HG03196 (cell line): ENCODE measurements at regions not wholly inside any gene's neighbourhood (a gene's known extent, or its start where the extent isn't known, plus 50 kb on each side); places are given as distances from the start of the nearest gene placed in this dataset.
"Not testable (repeated sequence)": the region's sequence is repeated elsewhere in the genome, so short reads cannot be mapped to it uniquely, and the experiment has no call there.

Experiments used
- ATAC-seq: cut with Tn5 transposase; IDR thresholded peaks from one replicate; pipeline ENCODE4 v1.9.1; 2021; ENCODE audit not compliant: unreplicated experiment

DNA sequence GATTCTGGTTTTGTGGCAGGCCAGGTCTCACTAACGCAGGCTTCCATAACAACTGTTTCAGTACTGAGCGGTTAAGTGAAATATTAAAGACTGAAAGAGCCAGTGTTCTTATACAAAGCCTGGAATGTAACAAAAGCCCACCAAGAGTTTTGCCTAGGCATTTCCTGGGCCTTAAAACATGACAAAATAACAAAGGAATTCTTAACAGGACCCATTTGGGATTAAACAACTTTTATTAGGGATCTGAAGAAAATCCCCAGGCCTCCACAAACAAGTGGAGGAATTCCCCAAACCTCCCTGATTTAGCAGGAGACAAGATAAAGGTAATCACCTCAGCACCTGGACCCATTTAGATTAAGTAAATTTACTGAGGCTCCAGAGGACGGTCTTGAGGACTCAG lies 799.7 kb upstream of the SPRY2 start:
- ATAC-seq = no peak

DNA sequence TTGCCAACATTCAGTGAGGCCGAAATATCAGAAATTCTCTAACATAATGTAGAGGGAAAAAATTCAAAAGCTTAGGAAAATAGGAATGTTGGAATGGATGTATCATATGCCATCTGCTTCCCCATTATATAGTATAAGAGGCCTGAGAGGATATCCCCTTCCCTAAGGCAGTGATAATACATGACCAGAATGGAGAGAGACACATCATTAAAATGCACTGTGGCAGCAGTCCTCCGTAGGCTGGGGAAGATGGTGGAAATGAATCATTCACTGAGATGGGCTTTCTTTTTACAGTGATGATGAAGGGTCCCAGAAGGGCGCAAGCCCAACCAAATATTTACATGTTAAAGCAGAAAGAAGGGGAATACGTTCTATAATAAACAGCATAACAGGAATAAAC lies 799.1 kb upstream of the SPRY2 start:
- no peak for ATAC-seq

DNA sequence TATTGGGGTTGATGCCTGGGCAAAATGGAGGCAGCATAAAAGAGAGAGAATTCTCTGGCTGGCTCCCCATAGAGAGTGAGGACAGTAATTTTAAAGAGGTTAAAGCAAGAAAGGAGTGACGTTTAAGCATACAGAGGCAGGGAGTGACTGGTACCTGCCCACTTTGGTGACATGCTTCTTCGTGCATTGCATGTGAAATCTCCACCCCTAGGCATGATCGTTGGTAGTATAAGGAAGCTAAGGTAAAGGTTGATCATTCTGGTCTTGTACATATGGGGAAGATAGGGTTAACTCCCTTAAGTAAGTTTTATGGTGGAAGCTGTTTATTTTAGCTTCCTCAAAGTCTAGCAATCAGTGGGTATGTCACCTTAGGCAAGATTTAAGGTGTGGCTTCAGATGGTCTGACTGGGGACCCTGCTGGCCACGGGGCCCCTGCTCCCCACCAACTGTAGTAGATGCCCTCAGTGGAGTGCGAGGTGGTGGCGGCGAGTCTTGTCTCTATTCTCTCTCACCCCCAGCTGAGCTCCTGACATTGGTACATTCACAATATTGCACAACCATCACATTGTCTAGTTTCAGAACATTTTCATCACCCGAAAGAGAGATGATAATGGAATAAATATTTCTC lies 797.5 kb upstream of the SPRY2 start:
- no peak for ATAC-seq

DNA sequence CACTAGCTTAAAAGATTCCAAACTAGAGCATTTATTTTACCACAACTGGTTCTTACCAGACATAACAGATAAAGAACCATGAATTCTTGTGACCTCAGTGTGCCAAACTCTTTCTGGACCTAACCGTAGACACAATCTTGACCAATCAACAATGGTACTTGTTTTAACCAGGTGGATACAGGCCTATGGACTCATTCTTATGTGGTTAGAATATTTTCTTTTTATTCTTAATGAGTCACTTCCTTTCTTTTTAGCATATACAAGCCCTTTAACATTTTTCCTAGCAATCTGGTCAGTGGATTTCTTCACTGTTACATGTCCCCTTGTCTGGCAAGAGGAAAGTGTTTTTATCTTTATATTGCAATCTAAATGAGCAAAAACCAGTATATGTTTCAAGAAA lies 792.1 kb upstream of the SPRY2 start:
- ATAC-seq = no peak

DNA sequence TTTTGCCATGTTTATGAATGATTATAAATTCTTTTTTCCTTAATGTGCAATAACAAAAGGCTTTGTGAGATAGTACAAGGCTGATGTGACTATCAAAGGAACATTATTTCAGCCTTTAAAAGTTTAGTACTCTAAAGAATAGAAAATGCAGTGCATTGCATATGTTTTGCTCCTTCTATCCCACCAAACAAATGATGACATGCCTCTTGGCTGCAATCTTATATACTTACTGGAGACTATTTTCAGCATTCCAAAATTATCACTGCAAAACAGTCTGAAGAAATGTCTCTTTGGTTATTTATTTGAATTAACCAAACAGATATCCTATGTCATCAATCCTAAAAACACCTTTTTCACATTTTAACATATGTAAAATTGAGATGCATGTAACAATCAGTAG lies 776.5 kb upstream of the SPRY2 start:
- ATAC-seq = no peak

DNA sequence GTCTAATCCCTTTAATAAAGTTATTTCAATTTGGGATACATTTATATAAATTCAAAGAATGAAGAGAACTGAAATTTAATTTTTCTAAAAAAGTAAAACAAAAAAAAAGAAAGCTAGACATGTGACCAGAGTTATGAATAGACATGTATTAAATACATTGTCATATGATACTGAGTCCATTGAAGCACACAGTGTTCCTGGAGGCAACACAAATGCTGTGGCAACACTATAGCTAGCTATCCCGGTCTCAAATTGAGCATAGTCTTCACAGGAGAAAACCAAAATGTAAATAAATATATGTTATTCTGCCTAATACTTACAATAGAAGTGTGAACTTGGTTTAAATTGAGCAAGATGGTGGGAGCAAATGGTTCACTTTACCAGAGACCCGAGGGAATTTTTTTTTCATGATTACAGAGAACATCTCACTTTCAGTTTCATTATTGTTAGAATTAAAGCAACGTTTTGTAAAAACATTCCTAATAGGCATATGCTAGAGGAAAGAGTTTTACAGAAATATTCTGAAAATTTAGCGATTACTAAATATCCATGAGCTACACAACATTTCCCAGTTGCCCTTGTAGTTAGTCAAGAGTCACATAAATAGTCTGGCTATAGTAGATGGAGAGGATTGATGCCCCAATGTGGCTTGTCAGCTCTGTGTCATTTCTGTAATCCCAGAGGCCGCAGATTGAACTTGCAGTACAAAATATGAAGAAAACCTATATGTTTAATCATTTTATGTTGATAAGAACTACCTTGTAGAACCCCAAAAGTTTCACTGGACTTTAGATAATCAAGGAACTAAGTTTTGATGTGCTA lies 775.7 kb upstream of the SPRY2 start:
- no peak for ATAC-seq

DNA sequence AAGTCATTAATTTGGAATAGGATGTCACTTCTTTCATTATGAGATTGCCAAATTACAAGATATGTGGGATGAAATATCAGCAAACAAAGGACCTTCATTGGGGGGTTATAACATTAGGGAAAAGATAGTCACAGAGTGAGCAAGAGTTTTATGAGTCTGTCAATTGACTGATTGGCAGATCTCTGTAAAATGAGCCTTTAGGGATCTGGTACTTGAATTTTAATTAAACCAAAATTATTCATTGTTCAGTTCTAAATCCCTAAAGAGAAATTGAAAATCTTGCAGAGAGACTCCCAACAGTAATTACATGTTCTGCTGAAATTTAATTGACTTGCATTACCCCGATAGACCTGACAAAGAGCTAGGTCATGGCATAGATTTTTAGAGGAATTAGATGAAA lies 768.1 kb upstream of the SPRY2 start:
- no peak for ATAC-seq

DNA sequence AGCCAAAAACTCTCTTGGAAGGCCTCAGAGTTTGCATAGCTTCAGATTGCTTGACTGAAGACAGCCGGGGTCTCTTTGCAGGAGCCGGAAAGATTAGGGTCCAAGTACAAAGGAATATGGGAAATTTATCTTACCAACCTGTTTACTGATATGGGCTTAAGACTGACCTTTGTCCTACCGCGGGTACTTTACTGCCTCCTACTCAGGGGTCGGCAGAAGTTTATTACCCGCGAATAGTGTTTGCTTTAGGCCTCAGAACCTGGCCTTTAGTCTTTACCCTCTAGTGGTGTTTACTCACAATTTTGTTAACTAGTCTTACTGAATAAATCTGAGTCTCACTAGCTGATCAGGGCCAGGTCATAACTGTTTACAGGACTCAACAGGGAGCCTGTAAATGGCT lies 765.4 kb upstream of the SPRY2 start:
- no peak for ATAC-seq

DNA sequence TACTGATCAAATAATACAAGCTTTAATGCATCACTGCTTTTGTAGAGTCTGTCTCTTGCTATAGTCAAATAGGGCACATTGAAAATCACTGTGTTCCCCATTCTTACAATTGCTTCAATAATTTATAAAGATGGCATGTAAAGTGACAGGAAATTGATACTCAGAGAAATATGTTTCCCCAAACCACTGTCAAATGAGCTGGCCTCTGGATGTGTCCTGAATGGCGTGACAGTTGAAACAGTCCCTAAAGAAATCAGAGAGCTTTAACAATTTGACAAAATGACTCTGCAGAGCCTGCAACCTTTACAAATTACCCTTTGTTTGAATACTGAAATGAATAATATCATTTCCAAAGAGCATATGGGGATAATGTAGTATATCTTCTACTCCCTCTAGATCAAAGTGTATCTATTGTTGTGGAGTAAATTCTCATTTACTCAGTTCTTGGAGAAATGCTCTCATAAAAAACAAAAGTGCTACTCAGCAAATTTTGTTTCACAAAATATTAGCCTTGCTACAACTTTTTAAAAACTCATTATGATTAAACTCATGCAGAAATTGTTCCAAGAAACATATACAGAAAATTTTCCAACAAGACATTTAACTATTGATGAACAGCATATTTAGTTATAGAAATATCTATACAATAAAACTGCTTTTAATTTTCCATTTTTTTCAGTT lies 763.2 kb upstream of the SPRY2 start:
- no peak for ATAC-seq

DNA sequence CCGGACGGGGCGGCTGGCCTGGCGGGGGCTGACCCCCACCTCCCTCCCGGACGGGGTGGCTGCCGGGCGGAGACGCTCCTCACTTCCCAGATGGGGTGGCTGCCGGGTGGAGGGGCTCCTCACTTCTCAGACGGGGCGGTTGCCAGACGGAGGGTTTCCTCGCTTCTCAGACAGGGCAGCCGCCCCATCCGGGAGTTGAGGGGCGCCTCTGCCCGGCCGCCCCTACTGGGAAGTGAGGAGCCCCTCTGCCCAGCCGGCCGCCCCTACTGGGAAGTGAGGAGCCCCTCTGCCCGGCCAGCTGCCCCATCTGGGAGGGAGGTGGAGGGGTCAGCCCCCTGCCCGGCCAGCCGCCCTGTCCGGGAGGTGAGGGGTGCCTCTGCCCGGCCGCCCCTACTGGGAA lies 761.1 kb upstream of the SPRY2 start:
- not testable (repeated sequence) for ATAC-seq

DNA sequence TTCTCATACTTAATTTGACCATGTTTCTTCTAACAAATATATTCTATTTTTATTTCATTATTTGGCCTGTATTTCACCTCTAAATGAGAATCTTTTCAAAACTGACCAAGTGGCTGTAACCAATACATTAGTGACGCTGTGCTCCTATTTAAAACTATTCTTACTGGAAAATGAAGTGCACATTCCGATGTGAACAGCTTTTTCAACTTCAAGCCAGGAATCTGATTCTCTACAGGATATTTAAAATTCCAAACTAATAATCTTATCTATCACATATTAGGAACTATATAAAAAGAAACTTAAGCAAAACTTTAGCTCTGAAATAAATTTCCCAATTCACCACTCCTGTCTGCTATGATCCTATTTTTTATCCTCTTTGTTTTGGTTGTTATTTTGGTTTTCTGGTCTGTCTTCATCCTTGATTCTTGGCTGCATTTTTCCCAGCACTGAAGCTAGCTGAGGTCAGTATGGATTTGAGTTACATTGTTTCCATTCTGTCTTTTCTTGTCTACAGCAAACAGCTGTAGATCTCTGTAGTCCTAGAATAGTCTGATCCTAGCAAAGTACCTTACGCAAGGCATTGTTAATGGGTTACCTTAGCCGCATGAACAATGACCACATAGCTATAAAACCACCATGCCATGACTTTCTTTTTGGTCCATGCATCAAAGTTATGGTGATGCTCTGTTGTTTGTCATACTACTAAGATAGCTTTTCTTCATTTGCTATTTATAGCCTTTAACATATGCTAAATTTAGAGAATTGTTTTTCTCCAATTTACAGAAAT lies 748.6 kb upstream of the SPRY2 start:
- no peak for ATAC-seq

DNA sequence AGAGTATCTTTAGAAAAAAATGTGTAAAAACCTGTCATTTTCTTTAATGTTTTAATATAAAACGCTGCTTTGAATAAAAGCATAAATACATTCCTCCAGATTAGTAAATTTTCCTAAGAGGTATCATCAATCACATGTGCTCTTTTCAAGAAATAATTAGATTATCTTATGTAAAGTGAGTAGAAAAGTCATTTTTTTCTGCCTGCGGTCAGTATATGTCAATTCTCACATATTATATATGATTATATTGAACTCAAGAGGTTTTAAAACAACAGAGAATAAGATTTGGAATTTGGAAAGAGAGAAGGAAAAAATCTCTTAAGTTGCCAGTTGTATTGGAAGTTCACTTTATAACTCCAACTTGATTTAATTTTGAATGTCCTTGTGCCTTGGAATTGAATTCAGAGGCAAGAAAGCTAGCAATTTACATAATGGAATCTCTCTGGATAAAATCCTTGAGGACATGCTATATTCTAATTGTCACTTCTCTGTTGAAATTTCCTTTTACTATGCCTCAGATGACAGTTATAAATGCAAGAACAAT lies 740.1 kb upstream of the SPRY2 start:
- no peak for ATAC-seq

DNA sequence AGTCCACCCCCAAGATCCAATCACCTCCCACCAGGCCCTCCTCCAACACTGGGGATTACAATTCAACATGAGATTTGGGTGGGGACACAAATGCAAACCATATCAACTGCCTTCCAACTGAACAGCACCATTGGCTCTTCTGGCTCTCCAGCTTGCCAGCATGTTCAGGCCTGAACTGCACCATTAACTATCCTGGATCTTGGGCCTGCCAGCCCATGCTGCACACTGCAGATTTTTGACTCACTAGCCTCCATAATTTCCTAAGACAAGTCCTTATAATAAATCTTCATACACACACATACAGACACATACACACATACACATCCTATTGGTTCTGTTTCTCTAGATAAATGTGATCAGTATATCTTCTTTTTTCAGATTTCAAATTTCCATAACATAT lies 737.1 kb upstream of the SPRY2 start:
- no peak for ATAC-seq

DNA sequence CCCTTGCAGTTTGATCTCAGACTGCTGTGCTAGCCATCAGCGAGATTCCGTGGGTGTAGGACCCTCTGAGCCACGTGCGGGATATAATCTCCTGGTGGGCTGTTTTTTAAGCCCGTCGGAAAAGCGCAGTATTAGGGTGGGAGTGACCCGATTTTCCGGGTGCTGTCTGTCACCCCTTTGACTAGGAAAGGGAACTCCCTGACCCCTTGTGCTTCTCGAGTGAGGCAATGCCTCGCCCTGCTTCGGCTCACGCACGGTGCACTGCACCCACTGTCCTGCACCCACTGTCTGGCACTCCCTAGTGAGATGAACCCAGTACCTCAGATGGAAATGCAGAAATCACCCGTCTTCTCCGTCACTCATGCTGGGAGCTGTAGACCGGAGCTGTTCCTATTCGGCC lies 728.9 kb upstream of the SPRY2 start:
- not testable (repeated sequence) for ATAC-seq

DNA sequence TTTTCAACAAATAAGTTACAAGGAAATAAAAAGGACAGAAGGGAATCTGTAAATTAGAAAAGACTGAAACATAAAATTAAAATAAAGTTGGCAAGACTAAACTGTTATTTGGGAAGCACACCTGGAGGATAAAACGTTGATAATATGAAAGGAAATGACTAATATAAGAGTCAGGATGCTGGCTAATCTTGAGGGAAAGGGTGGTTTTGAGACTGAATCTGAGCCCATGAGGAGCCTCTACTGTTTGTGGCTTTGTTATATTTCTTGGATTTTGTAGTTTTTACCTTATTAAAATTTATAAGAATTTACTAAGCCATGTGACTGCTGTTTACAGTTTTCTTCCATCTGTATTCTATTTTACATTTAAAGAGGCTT lies 718.0 kb upstream of the SPRY2 start:
- ATAC-seq = no peak

DNA sequence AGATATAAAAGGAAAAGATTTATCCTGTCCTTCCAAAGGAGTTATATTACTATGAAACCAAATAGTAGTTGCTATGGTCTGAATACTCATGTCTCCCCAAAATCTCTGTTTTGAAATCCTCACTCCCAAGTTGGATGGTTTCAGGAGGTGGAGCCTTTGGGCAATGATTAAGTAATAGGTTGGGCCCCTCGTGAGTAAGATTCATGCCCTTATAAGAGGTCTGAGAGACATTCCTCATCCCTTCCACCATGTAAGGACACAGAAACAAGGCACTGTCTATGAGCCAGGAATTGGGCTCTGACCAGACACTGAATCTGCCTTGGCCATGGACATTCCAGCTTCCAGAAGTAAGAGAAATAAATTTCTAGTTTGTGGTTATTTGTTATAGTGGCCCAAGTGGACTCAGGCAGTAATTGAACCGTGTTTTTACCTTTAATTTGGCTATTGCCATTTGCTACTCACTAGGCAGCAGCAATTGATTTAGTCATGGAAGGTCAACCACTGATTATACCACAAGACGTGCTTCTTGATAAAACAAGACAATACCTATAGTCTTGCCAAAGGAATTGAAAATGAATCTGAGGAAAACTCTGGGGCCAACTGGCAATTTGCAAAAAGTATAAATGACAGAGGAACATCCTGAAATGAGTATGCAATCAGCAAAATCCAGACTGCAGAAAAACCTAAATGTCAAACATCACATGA lies 717.4 kb upstream of the SPRY2 start:
- no peak for ATAC-seq

DNA sequence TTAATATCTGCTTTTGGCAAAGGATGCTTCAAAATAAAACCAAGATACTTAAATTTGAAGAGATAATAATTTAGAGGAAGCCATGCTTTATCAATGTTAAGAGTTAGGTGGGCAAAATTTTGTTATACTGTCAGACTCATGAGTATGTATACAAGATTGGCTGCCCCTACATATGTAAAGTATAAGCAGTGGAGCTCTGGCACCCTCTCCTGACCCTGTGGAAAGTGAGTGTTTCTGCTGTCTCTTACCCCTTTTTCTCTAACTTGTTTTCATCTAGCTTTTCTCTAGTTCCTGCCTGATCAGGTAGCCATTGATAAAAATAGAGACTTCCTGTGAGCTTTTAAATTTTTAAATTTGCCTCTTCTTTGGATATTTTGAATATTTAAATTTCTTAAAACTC lies 710.9 kb upstream of the SPRY2 start:
- no peak for ATAC-seq

DNA sequence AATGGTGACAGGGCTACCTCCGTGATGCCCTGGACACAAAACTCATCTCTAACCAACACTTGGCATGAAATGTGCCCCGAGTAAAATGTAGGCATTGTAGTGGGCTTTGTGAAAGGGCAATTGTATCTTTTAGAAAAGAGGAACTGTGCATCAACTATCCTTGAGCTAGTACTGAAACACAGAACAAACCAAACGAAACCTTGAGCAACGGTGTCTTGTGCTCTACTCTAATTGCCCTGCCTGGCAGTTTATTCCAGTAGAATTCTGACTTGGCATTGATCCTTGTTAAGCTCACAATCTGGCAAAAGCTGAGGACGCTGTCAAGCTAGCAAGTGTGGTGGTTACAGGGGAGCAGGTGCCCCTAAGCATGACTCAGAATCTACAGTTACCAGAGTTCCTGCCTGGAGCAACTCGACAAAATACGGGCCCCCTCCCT lies 707.1 kb upstream of the SPRY2 start:
- ATAC-seq = no peak

DNA sequence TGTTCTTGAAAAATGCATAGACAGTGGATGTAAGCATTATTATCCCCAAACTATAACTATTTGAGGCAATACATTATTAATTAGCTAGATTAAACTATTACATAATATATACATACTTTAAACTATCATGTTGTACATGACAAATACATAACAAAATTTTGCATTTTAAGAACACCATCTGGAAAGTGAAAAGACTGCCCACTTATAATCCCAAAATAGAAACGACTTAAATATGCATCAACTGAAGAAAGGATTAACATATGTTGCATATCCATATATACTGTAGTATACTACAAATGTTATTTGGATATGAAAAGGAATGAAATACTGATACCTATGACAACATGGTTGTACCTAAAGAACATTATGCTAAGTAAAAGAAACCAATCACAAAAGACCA lies 700.8 kb upstream of the SPRY2 start:
- ATAC-seq = no peak

DNA sequence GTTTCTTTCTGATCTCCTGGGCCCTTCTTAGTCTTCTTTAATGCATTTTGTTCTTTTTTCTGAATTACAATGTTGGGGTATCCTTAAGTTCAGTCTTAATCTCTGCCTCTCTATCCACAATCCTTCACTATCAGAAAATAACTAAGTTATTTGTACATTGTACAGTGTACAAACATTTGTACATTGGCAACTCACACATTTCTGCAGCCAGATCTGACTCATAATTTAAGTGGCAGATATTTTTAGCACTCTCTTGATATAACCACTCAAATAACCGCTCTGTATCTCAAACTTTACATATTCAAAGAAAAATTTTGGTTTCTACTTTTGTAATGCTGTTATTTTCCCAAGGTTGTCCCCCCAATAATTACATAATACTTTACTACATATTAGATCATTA lies 691.1 kb upstream of the SPRY2 start:
- ATAC-seq = no peak

DNA sequence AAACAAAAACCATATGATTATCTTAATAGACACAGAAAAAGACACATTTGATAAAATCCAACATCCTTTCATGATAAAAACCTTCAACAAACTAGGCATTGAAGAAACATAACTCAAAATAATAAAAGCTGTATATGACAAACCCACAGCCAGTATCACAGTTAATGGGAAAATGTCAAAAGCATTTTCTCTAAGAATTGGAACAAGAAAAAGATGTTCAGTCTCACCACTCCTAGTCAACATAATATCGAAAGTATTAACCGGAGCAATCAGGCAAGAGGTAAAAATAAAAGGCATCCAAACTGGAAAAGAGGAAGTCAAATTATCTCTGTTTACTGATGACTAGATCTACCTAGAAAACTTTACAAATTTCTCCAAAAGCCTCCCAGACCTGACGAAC lies 684.2 kb upstream of the SPRY2 start:
- ATAC-seq = no peak
